ENCODE measurements at regions not wholly inside any gene's neighbourhood (a gene's known extent, or its start where the extent isn't known, plus 50 kb on each side); places are given as distances from the start of the nearest gene placed in this dataset.
A peak's percentile ranks its signal among the peaks of the same experiment; 100 is the strongest.

DNA sequence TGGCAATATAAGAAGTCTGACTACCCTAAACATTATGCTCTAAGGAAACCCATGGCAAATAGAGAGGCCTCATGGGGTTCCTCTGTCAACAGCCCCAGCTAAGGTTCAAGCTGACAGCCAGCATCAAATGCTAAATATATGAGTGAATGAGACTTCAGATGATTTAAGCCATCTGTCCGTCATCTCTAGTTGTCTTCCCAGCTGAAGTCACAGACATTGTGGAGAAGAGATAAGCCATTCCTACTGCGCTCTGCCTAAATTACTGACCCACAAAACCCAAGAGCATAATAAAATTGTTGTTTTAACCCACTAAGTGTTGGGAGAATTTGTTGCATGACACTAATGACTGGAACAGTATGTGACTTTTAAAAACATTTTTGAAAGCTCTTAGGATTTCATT lies 87.3 kb upstream of the IGSF10 start:
- H3K4me2 ChIP-seq (ENCODE audit: insufficient read depth, low read length): peak overlapping the region; percentile 17
- H3K27ac ChIP-seq (ENCODE audit: extremely low read depth, low read depth, low read length): peak overlapping the region; percentile 3; the same call in 1 of the 3 replicates
- no peaks in the 10 kb centered on the region for H4K20me1 ChIP-seq (replicated peaks; ENCODE audit: control insufficient read depth, insufficient read depth, low read length)
- no peaks in the 10 kb centered on the region for H3K9me3 ChIP-seq (replicated peaks; ENCODE audit: control insufficient read depth, insufficient read depth, low read depth, low read length)
- CTCF ChIA-PET (ENCODE audit: low intra/inter-chr PET ratio): no interaction called here
- ATAC-seq (peak; percentile 83), FAIRE-seq (peak; percentile 85), DNase-seq (ENCODE audit: extremely low read depth in 1 of 4, low spot score in 3 of 4) (peak in 2 of 4 experiments; percentile 51 to 68)
- no peaks in the 10 kb centered on the region for H3K9me1 ChIP-seq (ENCODE audit: control insufficient read depth, insufficient read depth, low read length)
- intact Hi-C loops (cut with micrococcal nuclease) (no loop called here), in situ Hi-C loops (cut with MboI) (no loop called here)
- no peaks in the 10 kb centered on the region for H3K36me3 ChIP-seq (ENCODE audit: control insufficient read depth, insufficient read depth, low read length)
- H3K4me1 ChIP-seq (replicated peaks in 1 of 2; ENCODE audit: control insufficient read depth in 2 of 2, insufficient read depth in 2 of 2, low read length in 2 of 2): peaks cover 9 to 12% of the 10 kb centered on the region in 2 experiments; a peak in 4 of 5 replicates
- H3K4me3 ChIP-seq: no peak overlapping the region
- no peaks in the 10 kb centered on the region for H3K27me3 ChIP-seq (ENCODE audit: control insufficient read depth in 2 of 2, insufficient read depth in 2 of 2, low read length in 2 of 2)
- peak overlapping the region; percentile 17 for H2AFZ ChIP-seq (ENCODE audit: low read depth, low read length)
- H3K79me2 ChIP-seq (ENCODE audit: control insufficient read depth, insufficient read depth, low read length): no peaks in the 10 kb centered on the region
- 0% methylated on average over 2 of the region's 2 CpGs for whole genome bisulfite sequencing (ENCODE audit: insufficient coverage, low coverage, missing lambda C conversion rate)
- no TSS peak for BruUV-seq (replicated peaks)
- H3K9ac ChIP-seq (ENCODE audit: insufficient read depth in 1 of 2, low read depth in 2 of 2, low read length in 2 of 2): no peak overlapping the region
- POLR2A ChIA-PET: interaction anchor here (1.2 kb wide), 1 partner anchor 18 kb away, joined by 3 read pairs; no protein-coding TSS in a partner anchor
- TF ChIP-seq RREB1 (CRISPR knock-in tag; IDR thresholded peaks at IDR 0.05) (no peak), ARHGAP35 (IDR thresholded peaks at IDR 0.05; ENCODE audit: partially characterized antibody) (peak; percentile 6), EHMT2 (IDR thresholded peaks at IDR 0.05) (peak; percentile 72; the same call in 1 of the 2 replicates), STAT5A (IDR thresholded peaks at IDR 0.05; ENCODE audit: borderline replicate concordance, low read length) (peak; percentile 29; the same call in 1 of the 2 replicates), DPF2 (IDR thresholded peaks at IDR 0.05) (peak; percentile 53; the same call in 1 of the 2 replicates), ARNT (IDR thresholded peaks at IDR 0.05) (no peak), NCOR1 (IDR thresholded peaks at IDR 0.05) (0 out of 2 replicates have a peak, but pooled peaks have one; percentile 20), CBFA2T3 (IDR thresholded peaks at IDR 0.05) (peak; percentile 77), HMGN3 (IDR thresholded peaks at IDR 0.05; ENCODE audit: borderline replicate concordance, extremely low read depth, insufficient read length, low read depth, low read length) (no peak), ZNF561 (CRISPR knock-in tag; conservative IDR thresholded peaks at IDR 0.05) (no peak), ARID1B (IDR thresholded peaks at IDR 0.05) (peak; percentile 70), TSHZ1 (CRISPR knock-in tag; IDR thresholded peaks at IDR 0.05) (peak; percentile 71; the same call in 1 of the 2 replicates), MEIS2 (IDR thresholded peaks at IDR 0.05; ENCODE audit: partially characterized antibody) (peak; percentile 94)
- TF ChIP-seq, protein P1, sequence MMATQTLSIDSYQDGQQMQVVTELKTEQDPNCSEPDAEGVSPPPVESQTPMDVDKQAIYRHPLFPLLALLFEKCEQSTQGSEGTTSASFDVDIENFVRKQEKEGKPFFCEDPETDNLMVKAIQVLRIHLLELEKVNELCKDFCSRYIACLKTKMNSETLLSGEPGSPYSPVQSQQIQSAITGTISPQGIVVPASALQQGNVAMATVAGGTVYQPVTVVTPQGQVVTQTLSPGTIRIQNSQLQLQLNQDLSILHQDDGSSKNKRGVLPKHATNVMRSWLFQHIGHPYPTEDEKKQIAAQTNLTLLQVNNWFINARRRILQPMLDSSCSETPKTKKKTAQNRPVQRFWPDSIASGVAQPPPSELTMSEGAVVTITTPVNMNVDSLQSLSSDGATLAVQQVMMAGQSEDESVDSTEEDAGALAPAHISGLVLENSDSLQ (IDR thresholded peaks at IDR 0.05): peak; percentile 89
